ENCODE measurements at regions not wholly inside any gene's neighbourhood (a gene's known extent, or its start where the extent isn't known, plus 50 kb on each side); places are given as distances from the start of the nearest gene placed in this dataset.

- DNase-seq (ENCODE audit: low read depth in 2 of 2): no peak
Measured at GRCh38 chr5:165188556-165189175, 1683.2 kb downstream of the MAT2B start.

- DNase-seq (ENCODE audit: low read depth in 2 of 2): no peak
Measured at GRCh38 chr5:165196961-165197360, 1691.5 kb downstream of the MAT2B start.

- no peak for DNase-seq (ENCODE audit: low read depth in 2 of 2)
Measured at GRCh38 chr5:165201369-165201768, 1696.0 kb downstream of the MAT2B start.

GRCh38 chr5:165201771-165202518, 1696.5 kb downstream of the MAT2B start:
- no peak for DNase-seq (ENCODE audit: low read depth in 2 of 2)

GRCh38 chr5:165202519-165202910, 1697.1 kb downstream of the MAT2B start:
- no peak for DNase-seq (ENCODE audit: low read depth in 2 of 2)

- DNase-seq (ENCODE audit: low read depth in 2 of 2): no peak
Measured at GRCh38 chr5:165209101-165209727, 1703.8 kb downstream of the MAT2B start.

- no peak for DNase-seq (ENCODE audit: low read depth in 2 of 2)
Measured at GRCh38 chr5:165224366-165225045, 1719.1 kb downstream of the MAT2B start.

- no peak for DNase-seq (ENCODE audit: low read depth in 2 of 2)
Measured at GRCh38 chr5:165227515-165227914, 1722.1 kb downstream of the MAT2B start.

- DNase-seq (ENCODE audit: low read depth in 2 of 2): no peak
Measured at GRCh38 chr5:165228184-165228583, 1722.8 kb downstream of the MAT2B start.

- no peak for DNase-seq (ENCODE audit: low read depth in 2 of 2)
Measured at GRCh38 chr5:165231821-165232508, 1726.5 kb downstream of the MAT2B start.

- DNase-seq (ENCODE audit: low read depth in 2 of 2): no peak
Measured at GRCh38 chr5:165232509-165233028, 1727.2 kb downstream of the MAT2B start.

- no peak for DNase-seq (ENCODE audit: low read depth in 2 of 2)
Measured at GRCh38 chr5:165241811-165242210, 1736.4 kb downstream of the MAT2B start.

- no peak for DNase-seq (ENCODE audit: low read depth in 2 of 2)
Measured at GRCh38 chr5:165242646-165243045, 1737.2 kb downstream of the MAT2B start.

GRCh38 chr5:165244407-165244806, 1739.0 kb downstream of the MAT2B start:
- DNase-seq (ENCODE audit: low read depth in 2 of 2): no peak

GRCh38 chr5:165258197-165258771, 1752.9 kb downstream of the MAT2B start:
- no peak for DNase-seq (ENCODE audit: low read depth in 2 of 2)

GRCh38 chr5:165260426-165260825, 1755.0 kb downstream of the MAT2B start:
- no peak for DNase-seq (ENCODE audit: low read depth in 2 of 2)

GRCh38 chr5:165263536-165263935, 1758.1 kb downstream of the MAT2B start:
- no peak for DNase-seq (ENCODE audit: low read depth in 2 of 2)

GRCh38 chr5:165266939-165267338, 1761.5 kb downstream of the MAT2B start:
- no peak for DNase-seq (ENCODE audit: low read depth in 2 of 2)

- no peak for DNase-seq (ENCODE audit: low read depth in 2 of 2)
Measured at GRCh38 chr5:165272436-165272835, 1767.0 kb downstream of the MAT2B start.

GRCh38 chr5:165277661-165278060, 1772.2 kb downstream of the MAT2B start:
- no peak for DNase-seq (ENCODE audit: low read depth in 2 of 2)

GRCh38 chr5:165282491-165282890, 1777.1 kb downstream of the MAT2B start:
- DNase-seq (ENCODE audit: low read depth in 2 of 2): no peak

Data from activated CD8-positive, alpha-beta memory T cell treated with anti-CD3 and anti-CD28 coated beads for 4 hours (primary cell).